Right atrium auricular region (tissue), 2 donors: ENCODE measurements at regions not wholly inside any gene's neighbourhood (a gene's known extent, or its start where the extent isn't known, plus 50 kb on each side); places are given as distances from the start of the nearest gene placed in this dataset.

Experiments
- DNase-seq: peaks from one replicate; pipeline ENCODE4 v3.0.0-alpha.2; 2019; ENCODE audit warnings: low spot score
- H3K27ac ChIP-seq, 2 donors: fragments of 200-600 bp; sonication (generic); 1 replicate in 1 of 2; 2 replicates in 1 of 2; pipeline ENCODE4 v1.5.1; 2016 to 2019
- H3K27me3 ChIP-seq, 2 donors: fragments of 200-600 bp; sonication (generic); one replicate each; pipeline versions ENCODE4 v1.5.1 to v1.6.0; 2017 to 2019
- H3K36me3 ChIP-seq: fragments of 200-600 bp; sonication (generic); one replicate; pipeline ENCODE4 v1.5.1; 2016
- H3K4me1 ChIP-seq, 2 donors: fragments of 200-600 bp; sonication (generic); one replicate each; pipeline versions ENCODE4 v1.5.1 to v1.6.0; 2017 to 2019
- H3K4me3 ChIP-seq, 2 donors: fragments of 200-600 bp; sonication (generic); 1 replicate in 1 of 2; 2 replicates in 1 of 2; pipeline ENCODE4 v1.5.1; 2017 to 2019; ENCODE audit warnings: mild to moderate bottlenecking in 1 of 2, moderate library complexity in 1 of 2
- H3K9me3 ChIP-seq, 2 donors: fragments of 200-600 bp; sonication (generic); one replicate each; pipeline ENCODE4 v1.5.1; 2019
- TF ChIP-seq, protein P1 (sequence below), 2 donors: fragments of 200-600 bp; sonication (generic); IDR thresholded peaks; one replicate each; pipeline ENCODE4 v1.5.1; 2019; ENCODE audit warnings: antibody characterized with exemption in 2 of 2

DNA sequence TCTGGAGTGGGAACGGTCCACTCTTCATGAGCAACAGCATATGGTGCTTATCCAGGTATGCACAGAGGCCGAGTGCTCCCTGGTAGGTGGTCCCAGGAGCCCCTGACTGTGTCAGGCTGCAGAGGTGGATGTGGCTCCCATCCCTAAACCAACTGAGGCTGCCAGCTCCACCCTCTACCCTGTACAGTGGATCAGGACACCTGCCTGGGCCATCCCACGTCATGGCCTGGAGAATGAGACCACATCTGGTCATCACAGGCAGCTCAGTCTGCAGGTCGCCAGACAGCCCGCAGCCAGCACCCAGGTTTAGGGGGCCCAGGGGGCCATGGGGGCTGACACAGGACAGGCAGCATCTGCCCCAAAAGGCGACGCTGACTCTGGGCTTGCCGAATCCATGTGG is 100.3 kb upstream of the TMEM18 start:
- Histone ChIP-seq H3K4me3 (no peak overlapping the region), H3K4me1 (no peaks in the 10 kb centered on the region), H3K27ac (no peak overlapping the region), H3K9me3 (no peaks in the 10 kb centered on the region), H3K27me3 (no peaks in the 10 kb centered on the region), H3K36me3 (no peaks in the 10 kb centered on the region)
- DNase-seq, result no peak
- TF ChIP-seq, protein P1, sequence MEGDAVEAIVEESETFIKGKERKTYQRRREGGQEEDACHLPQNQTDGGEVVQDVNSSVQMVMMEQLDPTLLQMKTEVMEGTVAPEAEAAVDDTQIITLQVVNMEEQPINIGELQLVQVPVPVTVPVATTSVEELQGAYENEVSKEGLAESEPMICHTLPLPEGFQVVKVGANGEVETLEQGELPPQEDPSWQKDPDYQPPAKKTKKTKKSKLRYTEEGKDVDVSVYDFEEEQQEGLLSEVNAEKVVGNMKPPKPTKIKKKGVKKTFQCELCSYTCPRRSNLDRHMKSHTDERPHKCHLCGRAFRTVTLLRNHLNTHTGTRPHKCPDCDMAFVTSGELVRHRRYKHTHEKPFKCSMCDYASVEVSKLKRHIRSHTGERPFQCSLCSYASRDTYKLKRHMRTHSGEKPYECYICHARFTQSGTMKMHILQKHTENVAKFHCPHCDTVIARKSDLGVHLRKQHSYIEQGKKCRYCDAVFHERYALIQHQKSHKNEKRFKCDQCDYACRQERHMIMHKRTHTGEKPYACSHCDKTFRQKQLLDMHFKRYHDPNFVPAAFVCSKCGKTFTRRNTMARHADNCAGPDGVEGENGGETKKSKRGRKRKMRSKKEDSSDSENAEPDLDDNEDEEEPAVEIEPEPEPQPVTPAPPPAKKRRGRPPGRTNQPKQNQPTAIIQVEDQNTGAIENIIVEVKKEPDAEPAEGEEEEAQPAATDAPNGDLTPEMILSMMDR (IDR thresholded peaks at IDR 0.05), result no peak

DNA sequence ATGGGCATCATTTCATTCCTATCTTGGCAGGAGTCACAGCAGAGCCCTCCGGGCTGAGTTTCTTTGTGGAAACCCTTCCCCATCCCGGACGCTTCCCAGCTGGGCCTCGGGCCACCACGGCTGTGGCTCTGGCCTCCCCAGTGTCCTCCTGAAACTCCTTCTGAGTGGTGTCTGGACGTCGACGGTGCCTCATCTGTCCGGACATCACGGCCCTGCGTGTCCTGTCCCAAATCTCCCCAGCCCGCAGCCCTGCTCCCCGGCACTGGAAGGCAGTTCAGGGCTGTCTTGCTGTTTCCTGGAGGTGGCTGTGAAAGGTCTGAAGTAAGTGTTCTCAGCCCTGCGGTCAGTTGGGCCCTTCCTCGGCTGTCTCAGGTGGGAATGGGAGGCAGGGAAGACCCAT is 99.8 kb upstream of the TMEM18 start:
- TF ChIP-seq, protein P1 (IDR thresholded peaks at IDR 0.05), result no peak
- Histone ChIP-seq H3K4me1 (no peaks in the 10 kb centered on the region), H3K4me3 (no peak overlapping the region), H3K9me3 (no peaks in the 10 kb centered on the region), H3K27ac (no peak overlapping the region), H3K27me3 (no peaks in the 10 kb centered on the region), H3K36me3 (no peaks in the 10 kb centered on the region)
- no peak for DNase-seq

DNA sequence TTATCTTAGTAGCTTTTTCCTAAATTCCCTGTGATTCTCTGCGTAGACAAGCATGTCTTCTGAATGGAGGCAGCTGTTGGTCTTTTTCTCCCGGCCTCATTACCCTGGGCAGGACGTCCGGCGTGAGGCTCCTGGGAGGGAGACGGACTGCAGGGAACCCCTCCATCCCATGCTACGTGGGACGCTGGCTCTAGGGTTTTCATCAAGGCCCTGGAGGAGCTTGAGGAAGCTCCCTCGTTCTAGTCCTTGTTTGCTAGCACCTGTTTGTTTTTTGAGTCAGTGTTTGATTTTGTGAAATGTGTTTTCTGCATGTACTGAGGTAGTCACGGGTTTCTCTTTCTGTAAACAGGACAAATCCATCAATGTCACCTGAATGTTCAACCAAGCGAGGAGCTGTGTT is 99.3 kb upstream of the TMEM18 start:
- TF ChIP-seq, protein P1 (IDR thresholded peaks at IDR 0.05), result no peak
- no peak for DNase-seq
- Histone ChIP-seq H3K27ac (no peak overlapping the region), H3K4me3 (no peak overlapping the region), H3K36me3 (no peaks in the 10 kb centered on the region), H3K4me1 (no peaks in the 10 kb centered on the region), H3K27me3 (no peaks in the 10 kb centered on the region), H3K9me3 (no peaks in the 10 kb centered on the region)

DNA sequence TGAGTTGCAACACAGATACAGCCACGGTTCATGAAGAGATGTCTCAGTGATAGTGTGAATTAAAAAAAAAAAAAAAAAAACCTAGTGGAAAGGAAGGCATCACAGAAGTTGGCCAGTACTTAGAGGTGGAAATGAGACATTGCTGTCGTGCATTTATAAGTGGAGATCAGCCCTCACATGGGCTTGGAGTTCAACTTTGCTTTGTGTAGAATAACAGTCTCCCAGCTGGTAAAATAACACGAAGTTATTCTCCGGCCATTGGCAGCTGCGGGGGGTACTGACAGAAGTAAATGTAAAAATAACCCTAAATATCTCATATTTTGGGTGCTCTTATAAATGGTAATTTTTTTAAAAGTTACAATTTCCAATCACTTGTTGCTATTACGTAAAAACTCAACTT is 98.8 kb upstream of the TMEM18 start:
- no peak for DNase-seq
- Histone ChIP-seq H3K27ac (no peak overlapping the region), H3K4me3 (no peak overlapping the region), H3K4me1 (no peaks in the 10 kb centered on the region), H3K27me3 (no peaks in the 10 kb centered on the region), H3K36me3 (no peaks in the 10 kb centered on the region), H3K9me3 (no peaks in the 10 kb centered on the region)
- TF ChIP-seq, protein P1 (IDR thresholded peaks at IDR 0.05), result no peak

DNA sequence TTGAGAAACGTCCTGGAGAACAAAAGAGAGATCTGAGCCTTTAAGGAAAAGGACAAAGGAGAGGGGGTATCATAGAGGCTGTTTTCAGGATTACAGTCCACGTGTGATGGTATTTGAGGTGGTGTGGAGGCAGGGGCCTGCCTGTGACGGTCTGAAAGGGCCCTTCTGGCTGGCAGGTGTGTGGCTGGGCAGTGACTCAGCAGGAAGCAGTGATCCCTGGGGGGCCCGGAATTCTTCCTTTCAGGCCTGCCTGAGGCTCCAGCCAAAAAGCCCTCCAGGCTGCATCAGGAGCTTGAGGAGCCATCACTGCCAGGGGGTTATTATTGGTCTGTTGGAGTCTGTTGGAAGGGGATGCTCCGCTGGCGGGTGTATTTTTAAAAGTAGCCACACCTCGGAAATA is 97.2 kb upstream of the TMEM18 start:
- TF ChIP-seq, protein P1 (IDR thresholded peaks at IDR 0.05), result no peak
- no peak for DNase-seq
- no peaks in the 10 kb centered on the region for H3K9me3 ChIP-seq
- no peak overlapping the region for H3K4me3 ChIP-seq
- H3K27me3 ChIP-seq, result no peaks in the 10 kb centered on the region
- no peaks in the 10 kb centered on the region for H3K4me1 ChIP-seq
- H3K27ac ChIP-seq, result no peak overlapping the region
- no peaks in the 10 kb centered on the region for H3K36me3 ChIP-seq
